GM12873 (cell line): ENCODE measurements at regions not wholly inside any gene's neighbourhood (a gene's known extent, or its start where the extent isn't known, plus 50 kb on each side); places are given as distances from the start of the nearest gene placed in this dataset.

ENCODE experiments used
- TF ChIP-seq, protein P1 (sequence below): IDR thresholded peaks from 2 replicates; pipeline ENCODE4 v1.5.1; 2012; ENCODE audit warnings: low read depth, mild to moderate bottlenecking, moderate library complexity, low read length, control low read depth; ENCODE audit not compliant: insufficient read depth; ENCODE audit errors: missing control alignments

DNA sequence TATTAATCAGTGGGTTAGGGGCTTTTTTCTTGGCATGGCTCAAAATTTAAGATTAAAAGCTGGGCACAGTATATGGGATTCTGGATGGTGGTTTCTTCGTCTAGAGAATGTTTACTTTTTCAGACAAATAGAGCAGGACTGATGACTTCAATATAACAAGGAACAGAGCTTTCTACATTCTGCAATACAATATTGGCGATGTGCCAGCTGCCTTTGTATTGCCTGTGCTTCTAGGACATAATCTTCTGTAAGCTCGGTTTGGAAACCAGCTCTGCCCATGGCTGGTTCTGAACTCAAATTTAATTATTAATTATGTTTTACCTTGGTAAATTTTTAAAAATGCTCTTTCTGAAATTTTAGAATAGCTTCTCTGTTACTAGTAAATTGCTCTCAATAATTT lies 139.1 kb upstream of the TRPC4 start:
- TF ChIP-seq, protein P1, sequence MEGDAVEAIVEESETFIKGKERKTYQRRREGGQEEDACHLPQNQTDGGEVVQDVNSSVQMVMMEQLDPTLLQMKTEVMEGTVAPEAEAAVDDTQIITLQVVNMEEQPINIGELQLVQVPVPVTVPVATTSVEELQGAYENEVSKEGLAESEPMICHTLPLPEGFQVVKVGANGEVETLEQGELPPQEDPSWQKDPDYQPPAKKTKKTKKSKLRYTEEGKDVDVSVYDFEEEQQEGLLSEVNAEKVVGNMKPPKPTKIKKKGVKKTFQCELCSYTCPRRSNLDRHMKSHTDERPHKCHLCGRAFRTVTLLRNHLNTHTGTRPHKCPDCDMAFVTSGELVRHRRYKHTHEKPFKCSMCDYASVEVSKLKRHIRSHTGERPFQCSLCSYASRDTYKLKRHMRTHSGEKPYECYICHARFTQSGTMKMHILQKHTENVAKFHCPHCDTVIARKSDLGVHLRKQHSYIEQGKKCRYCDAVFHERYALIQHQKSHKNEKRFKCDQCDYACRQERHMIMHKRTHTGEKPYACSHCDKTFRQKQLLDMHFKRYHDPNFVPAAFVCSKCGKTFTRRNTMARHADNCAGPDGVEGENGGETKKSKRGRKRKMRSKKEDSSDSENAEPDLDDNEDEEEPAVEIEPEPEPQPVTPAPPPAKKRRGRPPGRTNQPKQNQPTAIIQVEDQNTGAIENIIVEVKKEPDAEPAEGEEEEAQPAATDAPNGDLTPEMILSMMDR = no peak

DNA sequence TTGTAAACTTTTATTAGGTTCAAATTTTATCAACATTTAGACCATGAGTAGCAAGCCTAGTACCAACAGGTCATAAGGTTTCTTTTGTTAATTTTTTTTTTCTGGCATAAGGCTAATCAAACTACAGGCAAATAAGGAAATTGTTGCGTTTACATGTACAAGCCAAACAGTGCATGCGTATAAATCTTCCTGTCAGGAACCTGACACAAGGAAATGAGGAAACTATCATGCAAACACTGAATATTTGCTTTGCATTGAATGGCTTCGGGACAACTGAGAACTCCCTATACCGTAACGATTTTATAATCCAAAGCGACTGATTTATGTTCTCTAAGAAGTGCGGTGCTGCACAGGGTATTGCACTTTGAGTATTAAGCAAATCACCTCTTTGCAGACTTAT lies 133.0 kb upstream of the TRPC4 start:
- TF ChIP-seq, protein P1 = no peak

DNA sequence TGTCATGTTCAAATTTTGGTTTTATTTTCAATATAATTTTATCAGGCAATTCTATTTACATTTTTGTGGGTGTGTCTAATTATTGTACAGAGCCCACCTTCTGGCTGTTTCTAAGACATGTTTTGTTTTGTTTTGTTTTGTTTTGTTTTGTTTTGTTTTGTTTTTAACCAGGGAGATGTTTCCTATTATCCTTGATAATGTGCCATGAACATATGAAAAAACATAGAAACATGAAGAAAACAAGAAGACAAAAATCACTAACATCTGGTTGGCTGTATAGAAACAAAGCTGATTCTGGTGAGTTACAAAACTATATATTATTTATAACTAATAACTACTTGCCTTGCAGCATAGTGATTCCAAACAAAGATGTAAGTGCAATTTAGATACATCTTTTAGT lies 128.1 kb upstream of the TRPC4 start:
- TF ChIP-seq, protein P1 = no peak

DNA sequence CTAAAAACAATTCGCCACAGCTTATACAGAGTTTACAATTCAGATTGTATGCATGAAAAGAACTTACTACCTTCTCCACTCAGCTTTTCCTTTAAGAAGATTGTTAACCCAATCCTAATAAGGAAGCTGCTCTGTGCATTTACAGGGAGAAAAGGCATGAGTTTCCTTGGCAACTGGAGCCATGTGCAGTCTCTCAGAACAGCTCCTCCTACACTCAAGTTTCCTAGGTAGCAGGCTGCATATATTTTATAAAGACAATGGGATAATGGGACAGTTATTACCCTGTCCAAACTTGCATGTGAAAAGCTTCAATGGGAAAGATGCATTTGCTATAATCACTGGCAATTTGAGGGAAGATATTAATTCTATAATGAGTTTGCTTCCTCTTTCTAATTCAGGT lies 125.5 kb upstream of the TRPC4 start:
- TF ChIP-seq, protein P1 = no peak

DNA sequence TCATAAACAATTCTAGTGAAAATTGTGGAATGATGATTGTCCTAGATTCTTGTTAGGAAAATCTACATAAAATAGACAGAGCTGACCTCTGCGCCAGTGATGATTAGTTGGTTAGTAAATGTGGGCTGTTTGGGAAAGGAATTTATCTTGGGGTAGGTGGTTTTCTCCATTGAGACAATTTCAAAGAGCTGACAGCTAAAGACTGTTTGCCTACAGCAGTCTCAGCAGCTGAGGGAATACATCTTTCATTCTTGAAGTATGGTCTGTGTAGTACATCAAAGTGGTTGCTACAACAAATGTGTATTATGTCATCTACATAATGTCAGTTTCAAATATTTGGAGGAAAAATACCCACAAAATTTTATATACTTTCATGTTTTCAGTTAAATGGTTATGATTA lies 117.2 kb upstream of the TRPC4 start:
- TF ChIP-seq, protein P1 = no peak

DNA sequence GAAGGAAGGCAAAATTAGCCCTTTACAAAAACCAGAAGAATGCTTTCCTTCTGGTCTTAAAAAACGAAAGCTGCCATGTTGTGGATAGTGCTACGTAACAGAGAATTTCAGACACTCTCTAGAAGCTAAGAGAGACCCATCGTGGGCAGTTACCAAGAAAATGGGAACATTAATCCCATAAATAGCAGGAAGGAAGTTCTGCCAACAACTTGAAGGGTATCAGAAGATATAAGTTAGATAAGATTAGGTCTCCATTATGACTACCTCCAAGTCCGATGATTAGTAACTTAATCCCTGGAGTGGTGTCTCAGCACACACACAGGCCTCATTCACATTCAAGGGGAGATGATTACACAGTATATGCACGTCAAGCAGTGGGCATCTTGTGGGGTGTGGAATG lies 115.7 kb upstream of the TRPC4 start:
- TF ChIP-seq, protein P1 = no peak

DNA sequence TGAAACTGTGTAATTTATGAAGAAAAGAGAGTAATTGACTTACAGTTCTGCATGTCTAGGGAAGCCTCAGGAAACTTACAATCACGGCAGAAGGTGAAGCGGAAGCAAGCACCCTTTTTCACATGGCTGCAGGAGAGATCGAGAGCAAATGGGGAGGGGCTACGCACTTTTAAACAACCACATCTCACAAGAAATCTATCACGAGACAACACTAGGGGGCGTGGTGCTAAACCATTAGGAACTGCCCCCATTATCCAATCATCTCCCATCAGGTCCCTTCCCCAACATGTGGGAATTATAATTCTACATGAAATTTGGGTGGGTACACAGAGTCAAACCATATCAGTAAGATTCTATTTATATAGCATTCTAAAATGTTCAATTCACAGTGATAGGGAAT lies 114.8 kb upstream of the TRPC4 start:
- TF ChIP-seq, protein P1 = peak; percentile 21
